ENCODE measurements at regions not wholly inside any gene's neighbourhood (a gene's known extent, or its start where the extent isn't known, plus 50 kb on each side); places are given as distances from the start of the nearest gene placed in this dataset.

DNA sequence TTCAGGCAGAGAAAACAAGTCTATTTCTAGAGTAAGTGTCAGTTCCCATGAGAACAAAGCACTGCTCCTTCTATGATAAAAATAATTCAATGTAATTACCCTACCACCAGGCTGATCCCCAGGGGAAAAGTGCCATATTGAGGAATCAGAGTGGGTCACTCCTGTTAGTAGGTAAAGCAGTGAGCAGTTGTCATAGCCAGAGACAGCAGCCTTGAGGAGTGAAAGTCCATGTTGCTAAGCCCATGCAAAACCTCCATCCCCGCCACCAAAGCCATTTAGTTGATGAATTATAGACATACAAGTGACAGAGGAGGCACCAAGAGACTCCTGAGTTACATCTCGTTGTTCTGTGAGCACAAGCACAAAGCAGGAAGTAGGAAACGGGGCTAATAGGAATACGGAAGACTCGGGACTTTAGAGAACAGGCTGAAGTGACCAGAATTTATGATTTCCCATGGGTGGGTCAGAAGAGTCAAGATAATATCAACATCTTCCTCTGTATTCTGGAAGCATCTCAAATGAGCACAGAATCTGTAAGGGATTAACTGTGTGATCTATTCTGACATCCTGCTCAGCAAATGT, 197.9 kb downstream of the MAFB start:
- TF ChIP-seq ZNF24 (tag by site-specific recombination; IDR thresholded peaks at IDR 0.05) (no peak), ZBTB8A (tag by site-specific recombination; IDR thresholded peaks at IDR 0.05) (no peak), ZNF133 (tag by site-specific recombination; IDR thresholded peaks at IDR 0.05) (no peak), CTCF (tag by site-specific recombination; IDR thresholded peaks at IDR 0.05) (no peak), ZNF266 (tag by site-specific recombination; IDR thresholded peaks at IDR 0.05; ENCODE audit: low read depth) (no peak), YY1 (tag by site-specific recombination; IDR thresholded peaks at IDR 0.05) (no peak), PBX3 (CRISPR knock-in tag; IDR thresholded peaks at IDR 0.05) (no peak), ZFP37 (tag by site-specific recombination; IDR thresholded peaks at IDR 0.05) (no peak), ZNF488 (tag by site-specific recombination; IDR thresholded peaks at IDR 0.05) (no peak), IKZF3 (tag by site-specific recombination; IDR thresholded peaks at IDR 0.05) (no peak), ZNF324 (tag by site-specific recombination; IDR thresholded peaks at IDR 0.05) (no peak), GLI4 (tag by site-specific recombination; IDR thresholded peaks at IDR 0.05) (no peak), ZNF830 (tag by site-specific recombination; IDR thresholded peaks at IDR 0.05; ENCODE audit: low read depth) (no peak)

All from HEK293 (cell line).